NCI-H446 (cell line): ENCODE measurements at regions not wholly inside any gene's neighbourhood (a gene's known extent, or its start where the extent isn't known, plus 50 kb on each side); places are given as distances from the start of the nearest gene placed in this dataset.
"Not testable (repeated sequence)": the region's sequence is repeated elsewhere in the genome, so short reads cannot be mapped to it uniquely, and the experiment has no call there.

ENCODE experiments used
- DNase-seq, 2 experiments: peaks; one replicate each; lab custom pipeline; 2025; lab: John Stamatoyannopoulos, UW

- no peak for DNase-seq
These were observed 134.7 kb upstream of the FOXP2 start for GRCh38 chr7:114279901-114280300.

DNA sequence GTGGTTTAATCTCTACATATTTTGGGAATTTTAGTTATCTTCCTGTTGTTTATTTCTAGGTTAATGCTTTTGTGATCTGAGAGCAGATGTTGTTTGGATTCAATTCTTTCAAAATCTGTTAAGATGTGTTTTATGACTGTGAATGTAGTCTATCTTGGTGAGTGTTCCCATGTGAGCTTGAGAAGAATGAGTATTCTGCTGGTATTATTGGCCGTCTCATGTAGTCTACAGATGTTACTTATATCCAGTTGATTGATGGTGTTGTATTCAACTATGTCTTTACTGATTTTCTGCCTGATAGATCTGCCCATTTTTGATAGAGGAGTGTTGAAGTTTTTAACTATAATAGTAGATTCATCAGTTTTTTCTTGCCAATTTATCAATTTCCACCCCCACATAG lies 141.4 kb upstream of the FOXP2 start:
- DNase-seq: peak in 1 of 2 experiments; percentile 15

- no peak for DNase-seq
These were observed 144.9 kb upstream of the FOXP2 start for GRCh38 chr7:114269714-114270113.

GRCh38 chr7:114267550-114267949 lies 147.1 kb upstream of the FOXP2 start:
- not testable (repeated sequence) for DNase-seq

DNA sequence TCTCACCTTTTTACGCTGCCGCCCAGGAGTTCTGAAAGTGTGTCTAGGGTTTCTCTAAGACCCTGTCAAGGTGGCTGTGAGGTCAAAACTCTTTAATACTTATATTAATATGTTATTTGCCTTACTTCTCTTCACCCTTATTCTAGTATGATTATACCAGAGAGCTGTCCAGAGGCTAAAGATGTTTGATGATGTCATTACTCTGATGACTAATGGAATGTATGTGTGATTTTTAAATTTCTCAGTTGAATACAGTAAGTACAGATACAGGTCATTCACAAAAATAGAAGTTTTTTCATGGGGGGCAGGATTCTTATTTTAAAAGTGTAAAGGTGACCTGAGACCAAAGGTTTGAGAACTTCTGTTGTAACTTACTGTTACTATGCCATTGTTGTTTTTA lies 150.6 kb upstream of the FOXP2 start:
- DNase-seq: no peak

GRCh38 chr7:114263219-114263618 lies 151.4 kb upstream of the FOXP2 start:
- DNase-seq: no peak

- DNase-seq: no peak
These were observed 159.2 kb upstream of the FOXP2 start for GRCh38 chr7:114255404-114255841.

DNA sequence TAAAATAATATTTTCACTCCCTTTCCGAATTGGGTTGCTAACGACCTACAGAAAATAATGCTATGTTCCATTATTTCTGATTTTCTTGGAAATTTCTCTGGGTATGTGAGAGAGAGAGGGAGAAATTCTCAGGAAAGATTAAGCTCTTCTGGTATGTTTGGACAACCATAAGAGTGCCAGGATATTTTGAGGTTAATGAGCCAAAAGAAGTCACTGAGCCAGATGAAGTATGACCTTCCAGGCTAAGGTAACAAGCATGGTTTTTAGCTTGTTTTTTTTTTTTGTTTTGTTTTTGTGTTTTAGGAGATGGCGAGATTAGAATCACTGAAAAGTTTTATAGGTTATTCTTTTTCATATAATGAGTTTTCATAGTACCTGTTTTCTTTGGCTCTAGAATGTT lies 171.0 kb upstream of the FOXP2 start:
- DNase-seq: peak; percentile 2 to 11

GRCh38 chr7:114242992-114243507 lies 171.6 kb upstream of the FOXP2 start:
- no peak for DNase-seq

DNA sequence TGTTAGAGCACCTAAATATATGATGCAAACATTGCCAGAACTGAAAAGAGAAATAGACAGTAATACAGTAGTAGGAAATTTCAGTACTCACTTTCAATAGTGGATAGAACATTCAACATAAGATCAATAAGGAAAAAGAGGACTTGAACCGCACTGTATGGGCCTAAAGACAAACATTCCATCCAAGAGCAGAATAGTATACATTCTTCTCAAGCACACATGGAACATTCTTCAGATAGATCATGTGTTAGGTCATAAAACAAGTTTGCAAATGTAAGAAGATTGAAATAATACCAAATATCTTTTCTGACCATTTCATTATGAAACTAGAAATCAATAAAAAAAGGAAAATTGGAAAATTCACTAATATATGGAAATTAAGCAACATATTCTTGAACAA lies 185.4 kb upstream of the FOXP2 start:
- no peak for DNase-seq

DNA sequence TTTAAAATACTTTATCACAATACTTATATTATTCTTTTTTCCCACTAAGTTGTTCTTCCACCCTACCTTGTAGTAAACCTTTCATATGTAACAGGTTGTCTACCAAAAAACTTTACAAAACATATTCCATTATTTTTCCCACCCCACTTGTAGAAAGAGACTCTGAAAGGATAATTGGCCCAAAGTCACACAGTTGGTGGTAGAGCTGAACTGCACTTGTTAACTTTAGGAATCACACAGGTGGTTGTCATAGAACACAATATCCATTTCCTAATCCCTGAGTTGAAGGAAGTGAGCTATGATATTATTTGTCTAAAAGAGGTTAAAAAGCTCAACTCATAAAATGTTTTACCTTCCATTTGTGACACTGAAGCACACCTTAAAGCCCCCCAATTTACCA lies 188.8 kb upstream of the FOXP2 start:
- no peak for DNase-seq

GRCh38 chr7:114218283-114218682 lies 196.3 kb upstream of the FOXP2 start:
- no peak for DNase-seq

DNA sequence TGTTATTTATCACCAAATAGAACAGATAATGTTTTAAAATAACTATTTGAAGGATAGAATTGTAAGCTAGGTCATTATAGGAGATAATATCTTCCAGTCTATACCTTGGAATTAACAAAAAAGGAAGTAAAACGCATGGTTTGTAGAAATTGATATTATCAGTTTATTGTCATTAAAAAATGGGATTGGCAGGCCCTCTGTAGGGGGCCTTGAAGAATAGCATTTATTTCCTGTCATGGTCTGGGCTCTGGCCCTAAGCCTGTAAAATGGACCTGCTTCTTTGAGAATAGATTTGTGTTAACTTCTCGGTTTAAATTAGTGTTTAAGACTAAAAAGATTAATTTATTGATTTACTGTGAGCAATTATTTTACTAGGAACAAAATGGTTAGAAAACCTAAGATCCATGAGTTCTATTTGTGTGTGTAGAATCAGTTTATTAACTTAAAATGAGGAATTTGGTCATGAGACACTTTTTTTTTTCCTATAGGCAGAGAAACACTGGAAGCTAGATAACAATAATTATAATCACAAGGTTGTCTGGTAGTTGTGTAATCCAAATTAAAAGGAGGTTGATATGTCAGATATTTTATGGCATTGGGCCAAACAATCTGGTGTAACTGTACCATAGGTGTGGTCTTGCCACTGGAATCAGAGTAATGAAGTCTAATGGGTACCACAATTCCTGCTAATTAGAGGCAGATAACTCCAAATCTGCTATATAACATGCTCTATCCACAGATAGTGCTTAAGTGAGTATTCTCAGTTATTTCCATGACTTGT lies 197.4 kb upstream of the FOXP2 start:
- DNase-seq: peak in 1 of 2 experiments; percentile 3

DNA sequence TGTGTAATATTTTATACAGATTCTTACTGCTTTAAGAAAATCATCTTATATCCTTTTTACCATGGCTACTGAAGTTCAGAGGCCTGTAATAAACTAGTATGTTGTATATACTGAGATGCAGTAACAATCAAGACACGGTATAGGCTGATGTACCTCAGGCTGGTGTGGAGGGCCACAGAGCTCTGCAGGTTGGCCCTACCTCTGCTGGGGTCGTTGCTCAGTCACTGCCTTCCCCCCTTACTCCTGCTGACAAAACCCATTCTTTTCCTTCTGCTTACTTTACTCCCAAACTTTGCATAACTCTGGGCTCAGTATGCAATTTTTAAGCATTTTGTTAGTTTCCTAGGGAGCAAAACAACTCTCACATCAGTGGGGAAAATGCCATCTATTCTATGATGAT lies 200.1 kb upstream of the FOXP2 start:
- no peak for DNase-seq

GRCh38 chr7:114212721-114213429 lies 201.7 kb upstream of the FOXP2 start:
- DNase-seq: peak; percentile 47 to 63

DNA sequence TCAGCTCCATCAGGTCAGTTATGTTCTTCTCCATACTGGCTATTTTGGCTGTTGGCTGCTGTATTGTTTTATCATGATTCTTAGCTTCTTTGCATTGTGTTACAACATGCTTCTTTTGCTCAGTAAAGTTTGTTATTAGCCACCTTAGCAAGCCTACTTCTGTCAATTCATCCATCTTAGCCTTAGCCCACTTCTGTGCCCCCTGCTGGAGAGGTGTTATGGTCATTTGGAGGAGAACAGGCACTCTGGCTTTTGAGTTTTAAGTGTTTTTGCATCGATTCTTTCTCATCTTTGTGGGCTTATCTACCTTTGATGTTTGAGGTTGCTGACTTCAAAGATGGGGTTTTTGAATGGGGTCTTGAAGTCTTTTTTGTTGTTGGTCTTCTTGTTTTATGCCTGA lies 204.6 kb upstream of the FOXP2 start:
- no peak for DNase-seq

DNA sequence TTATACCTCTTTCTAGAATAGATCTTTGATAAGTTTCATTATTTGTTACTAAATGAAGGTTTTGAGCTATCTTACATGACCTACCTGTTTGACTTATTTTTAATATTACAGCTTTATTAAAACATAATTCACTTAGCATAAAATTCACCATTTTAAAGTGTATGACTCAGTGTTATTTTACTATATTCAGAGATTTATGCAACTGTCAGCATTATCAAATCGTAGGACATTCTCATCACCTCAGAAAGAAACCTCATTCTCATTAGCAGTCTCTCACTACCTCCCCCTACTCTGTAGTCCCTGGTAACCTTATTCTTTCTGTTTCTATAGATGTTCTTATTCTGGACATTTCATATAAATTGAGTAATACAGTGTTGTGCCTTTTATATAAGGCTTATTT lies 207.9 kb upstream of the FOXP2 start:
- no peak for DNase-seq

GRCh38 chr7:114196517-114196916 lies 218.1 kb upstream of the FOXP2 start:
- DNase-seq: no peak

- DNase-seq: no peak
These were observed 224.2 kb upstream of the FOXP2 start for GRCh38 chr7:114190387-114190786.

GRCh38 chr7:114183311-114184088 lies 231.1 kb upstream of the FOXP2 start:
- DNase-seq: no peak

- peak in 1 of 2 experiments; percentile 2 for DNase-seq
These were observed 231.8 kb upstream of the FOXP2 start for GRCh38 chr7:114182837-114183236.

- DNase-seq: no peak
These were observed 233.3 kb upstream of the FOXP2 start for GRCh38 chr7:114181280-114181679.
